ENCODE measurements at regions not wholly inside any gene's neighbourhood (a gene's known extent, or its start where the extent isn't known, plus 50 kb on each side); places are given as distances from the start of the nearest gene placed in this dataset.

- no peak for TF ChIP-seq CTCF (conservative IDR thresholded peaks at IDR 0.05 in 1 of 2, IDR thresholded peaks at IDR 0.05 in 1 of 2; ENCODE audit: extremely low read depth in 1 of 2, insufficient read depth in 1 of 2, low read depth in 1 of 2, low read length in 2 of 2)
- TF ChIP-seq EZH2 (IDR thresholded peaks at IDR 0.05; ENCODE audit: borderline replicate concordance, low read length): no peak
These were observed 68.7 kb upstream of the ADPGK start for GRCh38 chr15:72852273-72852672.
